Activated T-cell treated with anti-CD3 and anti-CD28 coated beads for 24 hours (primary cell): ENCODE measurements at regions not wholly inside any gene's neighbourhood (a gene's known extent, or its start where the extent isn't known, plus 50 kb on each side); places are given as distances from the start of the nearest gene placed in this dataset.

Source experiments
- DNase-seq: peaks from one replicate; pipeline ENCODE4 v3.0.0-alpha.2; 2020; ENCODE audit warnings: low read depth

DNA sequence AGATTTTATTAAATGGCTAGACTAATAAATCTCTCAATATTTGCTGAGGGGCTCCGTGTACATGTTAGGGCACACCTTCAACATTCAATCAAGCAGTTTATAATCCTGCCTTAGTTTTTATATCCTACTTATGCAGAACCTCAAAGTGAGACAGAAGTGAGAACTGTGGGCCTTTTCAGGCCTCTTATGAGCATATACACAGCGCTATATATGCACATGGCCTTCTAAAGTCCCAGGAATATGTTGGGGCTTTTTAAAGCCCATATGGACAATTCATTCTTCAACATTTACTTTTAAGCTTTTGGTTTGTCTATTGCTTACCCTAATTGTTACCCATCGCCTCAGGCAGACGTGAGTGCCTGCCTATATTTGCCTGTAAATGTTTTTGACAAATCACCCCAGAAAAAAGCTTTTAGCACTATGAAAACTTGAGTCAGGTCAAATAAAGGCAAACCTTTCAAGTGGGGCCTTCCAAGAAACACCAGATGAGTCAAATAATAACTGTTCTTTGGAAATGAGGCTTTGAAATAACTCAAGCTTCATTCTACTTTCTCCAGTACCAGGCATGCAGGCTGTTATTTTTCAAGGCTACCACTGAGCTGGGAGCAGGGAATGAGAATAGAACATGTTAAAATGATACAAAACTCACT, 58.2 kb downstream of the ESM1 start:
- DNase-seq = no peak

- DNase-seq = no peak
Observed at GRCh38 chr5:54924487-54924886, 60.9 kb downstream of the ESM1 start.

- no peak for DNase-seq
Observed at GRCh38 chr5:54917323-54917722, 68.1 kb downstream of the ESM1 start.

DNA sequence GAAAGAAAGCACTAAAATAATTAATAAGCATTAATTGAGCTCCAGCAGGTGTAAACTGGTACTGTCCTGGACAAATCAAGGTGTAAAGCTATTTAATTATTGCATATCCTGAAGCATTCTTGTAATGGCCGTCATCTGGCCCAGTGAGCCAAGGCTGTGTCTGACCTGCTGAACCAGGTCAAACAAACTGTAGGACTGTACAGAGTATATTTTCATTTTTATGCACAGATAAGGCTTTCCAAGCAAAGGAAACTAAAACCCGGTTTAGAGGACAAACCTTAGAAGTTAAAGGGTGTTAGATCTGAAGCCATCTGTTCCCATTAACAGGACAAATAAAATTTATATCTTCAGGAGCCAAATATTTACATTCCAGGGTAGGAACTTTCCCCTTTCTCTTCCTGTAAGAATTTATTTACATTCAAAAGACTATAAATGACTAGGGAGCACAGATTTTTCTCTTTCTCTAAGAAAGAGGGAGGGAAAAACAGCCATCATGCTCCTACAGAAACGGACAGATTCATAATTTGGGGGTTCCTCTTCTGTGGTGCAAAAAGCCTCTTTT, 69.8 kb downstream of the ESM1 start:
- DNase-seq = no peak

- DNase-seq = no peak
Observed at GRCh38 chr5:54912021-54912420, 73.4 kb downstream of the ESM1 start.

DNA sequence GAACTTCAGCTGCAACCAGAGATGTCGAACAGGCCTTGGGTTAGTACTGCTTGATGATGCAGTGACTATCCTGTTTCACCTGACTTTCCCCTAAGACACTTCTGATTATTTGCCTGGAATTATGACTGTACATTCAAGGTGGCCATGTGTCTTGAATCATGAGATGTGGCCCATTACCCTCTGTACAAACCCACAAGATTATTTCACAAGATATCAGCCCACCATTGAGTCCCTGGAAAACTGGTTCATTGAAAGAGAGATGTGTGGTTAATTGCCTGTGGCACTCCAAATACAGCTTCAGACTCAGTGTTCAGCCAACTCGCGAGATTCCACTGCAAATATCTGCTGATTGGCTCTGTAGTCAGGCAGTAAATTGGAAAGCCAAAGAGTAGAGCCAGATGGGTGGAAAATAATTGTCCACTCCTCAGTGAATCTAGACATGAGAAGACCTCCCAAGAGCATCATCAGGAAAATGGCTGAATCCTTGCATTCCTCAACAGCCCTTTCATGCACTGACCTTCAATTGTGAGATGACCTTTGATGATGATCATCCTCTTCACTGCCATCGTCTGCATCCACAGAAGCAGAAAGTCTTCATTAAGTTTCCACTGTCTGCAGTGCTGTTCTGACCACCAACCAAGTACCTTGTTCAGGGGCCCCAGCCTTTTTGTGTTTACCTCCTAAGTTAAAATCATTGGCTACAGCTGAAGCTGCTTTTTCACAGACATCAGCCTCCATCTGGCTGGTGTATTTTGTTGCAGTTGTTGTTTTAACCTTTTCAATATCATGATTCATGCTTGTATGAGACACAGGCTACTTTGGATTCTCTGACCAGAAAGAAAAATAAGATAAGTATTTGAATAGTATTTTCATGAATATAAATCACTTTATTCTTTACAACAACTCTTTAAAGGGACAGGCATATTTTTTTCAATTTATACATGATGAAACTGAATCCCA, 75.2 kb downstream of the ESM1 start:
- DNase-seq = no peak

DNA sequence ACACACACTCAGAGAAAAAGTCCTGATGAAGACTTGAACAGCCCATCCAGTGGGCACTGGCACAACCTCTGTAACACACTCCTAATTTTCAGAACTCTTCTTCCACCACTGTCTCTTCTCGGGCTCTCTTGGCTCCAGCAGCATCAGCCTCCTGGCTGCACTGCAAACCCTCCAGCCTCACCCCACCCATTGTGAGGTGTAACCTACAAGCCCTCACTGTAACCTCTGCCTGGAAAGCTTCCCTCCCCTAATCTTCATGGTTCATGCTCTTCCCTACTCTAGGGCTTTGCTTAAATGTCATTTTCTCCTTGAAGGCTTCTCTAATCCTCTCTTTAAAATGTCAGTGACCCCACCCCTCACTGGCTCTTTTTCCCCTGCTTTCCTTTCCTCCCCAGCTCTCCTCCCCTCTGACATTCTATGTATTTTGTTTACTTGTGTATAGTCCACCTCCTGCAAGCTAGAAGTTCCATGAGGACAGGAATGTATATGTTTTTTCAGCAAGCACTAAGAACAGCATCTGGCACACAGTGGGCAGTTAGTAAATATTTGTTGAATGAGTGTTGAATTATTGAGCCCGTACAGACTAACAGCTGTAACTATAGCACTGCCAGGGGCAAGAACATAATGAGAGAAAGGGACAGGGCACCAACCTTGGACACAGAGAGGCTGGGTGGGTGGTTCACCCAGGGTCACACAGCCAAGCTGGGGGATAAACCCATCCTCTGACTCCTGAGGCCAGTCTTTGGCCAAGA, 76.4 kb downstream of the ESM1 start:
- DNase-seq = no peak

- DNase-seq = peak; percentile 58
Observed at GRCh38 chr5:54905942-54906537, 79.4 kb downstream of the ESM1 start.

DNA sequence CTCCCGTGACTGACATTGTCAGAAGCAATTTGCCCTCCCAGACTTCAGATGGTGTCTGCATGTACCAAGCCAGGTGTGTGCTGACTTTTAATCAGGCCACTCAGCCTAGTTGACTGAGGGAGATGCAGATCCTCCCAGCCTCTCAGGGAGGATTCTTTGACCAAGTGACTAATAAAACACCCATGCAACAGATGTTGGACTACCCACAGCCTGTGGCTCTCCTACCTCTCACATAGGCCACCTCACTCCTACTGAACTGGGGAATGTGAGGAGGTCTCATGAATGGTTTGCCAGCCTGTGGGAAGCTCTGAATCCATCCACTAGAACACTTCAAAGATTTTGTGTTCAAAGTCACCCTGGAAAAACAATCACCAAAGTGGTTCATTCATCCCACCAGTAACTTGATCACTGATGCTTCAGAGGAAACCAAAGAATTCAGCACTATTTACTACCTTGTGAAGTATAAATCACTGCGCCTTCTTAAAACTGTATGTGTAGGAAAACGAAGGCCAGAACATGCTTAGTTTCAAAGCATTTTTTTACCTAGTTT, 80.1 kb downstream of the ESM1 start:
- DNase-seq = no peak

GRCh38 chr5:54904425-54904824, 81.0 kb downstream of the ESM1 start:
- DNase-seq = no peak

GRCh38 chr5:54902791-54903473, 82.5 kb downstream of the ESM1 start:
- peak; percentile 50 for DNase-seq

GRCh38 chr5:54900984-54901725, 84.2 kb downstream of the ESM1 start:
- no peak for DNase-seq

DNA sequence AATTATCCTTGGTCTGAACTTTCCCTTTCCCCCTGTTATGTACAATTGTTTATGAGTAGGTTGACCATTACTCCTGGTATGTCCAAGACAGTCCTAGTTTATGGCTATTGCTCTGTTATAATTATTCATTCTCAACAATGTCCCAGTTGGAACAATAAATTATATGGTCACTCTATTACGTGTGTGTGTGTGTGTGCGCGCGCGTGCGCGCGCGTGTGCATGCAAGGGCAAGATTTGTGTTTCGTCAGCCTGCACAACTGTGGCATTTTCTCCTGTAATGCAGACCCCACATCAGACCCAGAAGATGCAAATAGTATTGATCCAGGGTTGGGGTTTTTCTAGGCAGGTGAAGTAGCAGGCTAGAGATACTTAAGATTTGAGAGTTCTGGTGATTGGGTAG, 88.4 kb downstream of the ESM1 start:
- DNase-seq = no peak

DNA sequence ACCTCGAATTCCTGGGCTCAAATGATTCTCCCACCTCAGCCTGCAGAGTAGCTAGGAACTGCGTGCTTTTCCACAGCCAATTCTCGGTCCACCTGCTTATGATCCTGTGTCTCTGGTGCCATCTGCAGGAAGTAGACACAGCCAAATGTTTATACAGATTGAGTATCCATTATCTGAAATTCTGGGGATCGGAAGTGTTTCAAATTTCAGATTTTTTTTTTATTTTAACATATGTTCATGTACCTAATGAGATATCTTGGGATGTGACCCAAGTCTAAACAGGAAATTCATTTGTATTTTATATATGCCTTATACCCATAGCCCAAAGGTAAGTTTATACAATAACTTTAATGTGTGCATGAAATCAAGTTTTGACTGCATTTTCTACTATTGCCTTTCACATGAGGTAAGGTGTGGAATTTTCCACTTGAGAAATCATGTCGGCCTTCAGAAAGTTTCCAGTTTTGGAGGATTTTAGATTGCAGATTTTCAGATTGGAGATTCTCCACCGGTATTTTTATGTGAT, 89.5 kb downstream of the ESM1 start:
- DNase-seq = no peak

DNA sequence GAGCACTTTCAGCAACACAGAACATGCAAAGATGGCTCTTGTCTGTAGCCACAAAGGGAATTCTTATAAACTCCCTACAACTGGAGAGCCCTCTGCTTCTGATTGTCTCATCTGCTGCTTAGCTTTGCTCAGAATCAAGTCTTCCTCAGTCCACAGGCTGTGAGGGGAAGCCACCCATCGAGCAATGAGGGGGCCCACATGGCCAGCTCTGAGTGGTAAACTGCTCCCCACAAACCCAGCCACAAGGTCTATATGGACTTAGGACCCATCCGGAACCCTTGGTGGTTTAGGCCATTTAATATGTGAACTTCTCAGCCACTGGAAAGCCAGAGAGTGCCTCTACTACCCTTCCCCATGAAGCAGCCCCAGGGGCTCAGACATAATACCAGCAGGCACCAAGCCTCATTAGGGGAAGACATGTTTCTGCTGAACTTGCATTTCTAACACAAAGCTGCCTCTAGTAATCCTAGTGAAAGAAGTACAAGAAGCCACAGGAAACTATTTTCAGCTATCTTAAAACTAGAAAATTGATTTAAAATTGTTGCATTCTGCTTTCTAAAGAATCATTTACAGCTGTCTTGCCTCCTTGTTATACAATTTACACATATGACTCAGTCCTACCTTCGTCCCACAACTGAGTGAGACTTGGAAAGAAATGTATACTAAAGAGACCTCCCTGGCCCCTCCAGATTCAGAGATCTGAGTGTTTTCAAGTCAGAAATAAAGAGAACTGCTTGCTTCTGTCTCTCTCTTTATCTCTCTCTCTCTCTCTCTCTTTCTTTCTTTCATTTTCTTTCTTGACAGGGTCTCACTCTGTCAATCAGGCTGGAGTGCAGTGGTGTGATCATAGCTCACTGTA, 90.2 kb downstream of the ESM1 start:
- no peak for DNase-seq

GRCh38 chr5:54889826-54890225, 95.6 kb downstream of the ESM1 start:
- DNase-seq = no peak

DNA sequence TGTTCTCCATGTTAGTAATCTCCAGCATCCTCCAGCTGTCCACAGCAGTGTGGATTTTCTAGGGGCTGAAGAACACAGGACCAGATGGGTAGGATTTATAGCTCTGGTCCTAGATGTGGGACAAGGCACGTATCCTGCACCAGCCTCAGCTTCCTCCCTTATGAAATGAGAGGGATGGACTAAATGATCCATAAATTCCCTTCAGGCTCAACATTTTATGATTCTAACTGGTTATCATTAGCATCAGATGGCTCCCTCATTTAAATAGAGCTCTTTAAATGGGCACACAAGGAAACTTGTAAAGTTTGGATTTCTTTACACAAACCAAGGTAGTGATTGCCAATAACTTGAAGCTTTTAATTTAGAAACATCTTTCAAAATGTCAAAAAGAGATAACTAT, 97.7 kb downstream of the ESM1 start:
- no peak for DNase-seq

GRCh38 chr5:54886866-54887265, 98.5 kb downstream of the ESM1 start:
- DNase-seq = no peak

DNA sequence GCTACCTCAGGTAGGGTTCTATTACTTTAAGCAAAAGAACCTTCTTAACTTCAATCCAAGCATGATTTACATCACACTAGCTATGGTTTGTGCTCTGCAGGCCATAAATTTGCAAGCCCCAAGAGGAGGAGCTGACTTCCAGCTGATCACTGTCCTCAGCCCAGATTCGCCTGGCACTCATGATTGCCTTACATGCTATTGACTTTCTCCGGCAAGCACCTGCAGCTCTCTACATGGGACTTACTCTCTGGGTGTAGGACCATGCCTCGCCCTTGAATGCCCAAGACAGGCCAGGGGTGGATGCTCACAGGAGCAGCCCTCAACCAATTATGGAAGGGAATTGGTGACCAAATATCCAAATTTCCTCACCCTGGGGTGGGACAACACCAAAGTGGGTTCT, 99.8 kb downstream of the ESM1 start:
- no peak for DNase-seq
